ENCODE measurements at regions not wholly inside any gene's neighbourhood (a gene's known extent, or its start where the extent isn't known, plus 50 kb on each side); places are given as distances from the start of the nearest gene placed in this dataset.

GRCh38 chr20:57082357-57082945 is 184.0 kb downstream of the BMP7 start:
- no peak for DNase-seq (ENCODE audit: low read depth)
- no peak for TF ChIP-seq CTCF (IDR thresholded peaks at IDR 0.05; ENCODE audit: control insufficient read depth, insufficient read depth, low read depth, low read length, missing control alignments)
- H3K4me3 ChIP-seq (ENCODE audit: control insufficient read depth, low read depth, low read length): no peak overlapping the region

GRCh38 chr20:57083072-57083471 is 183.4 kb downstream of the BMP7 start:
- no peak overlapping the region for H3K4me3 ChIP-seq (ENCODE audit: control insufficient read depth, low read depth, low read length)
- TF ChIP-seq CTCF (IDR thresholded peaks at IDR 0.05; ENCODE audit: control insufficient read depth, insufficient read depth, low read depth, low read length, missing control alignments): no peak
- DNase-seq (ENCODE audit: low read depth): no peak

- TF ChIP-seq CTCF (IDR thresholded peaks at IDR 0.05; ENCODE audit: control insufficient read depth, insufficient read depth, low read depth, low read length, missing control alignments): no peak
- H3K4me3 ChIP-seq (ENCODE audit: control insufficient read depth, low read depth, low read length): no peak overlapping the region
- no peak for DNase-seq (ENCODE audit: low read depth)
Measured at GRCh38 chr20:57086066-57086465, 180.4 kb downstream of the BMP7 start.

GRCh38 chr20:57087102-57087501 is 179.3 kb downstream of the BMP7 start:
- DNase-seq (ENCODE audit: low read depth): no peak
- TF ChIP-seq CTCF (IDR thresholded peaks at IDR 0.05; ENCODE audit: control insufficient read depth, insufficient read depth, low read depth, low read length, missing control alignments): no peak
- H3K4me3 ChIP-seq (ENCODE audit: control insufficient read depth, low read depth, low read length): no peak overlapping the region

GRCh38 chr20:57087705-57088104 is 178.7 kb downstream of the BMP7 start:
- H3K4me3 ChIP-seq (ENCODE audit: control insufficient read depth, low read depth, low read length): no peak overlapping the region
- no peak for TF ChIP-seq CTCF (IDR thresholded peaks at IDR 0.05; ENCODE audit: control insufficient read depth, insufficient read depth, low read depth, low read length, missing control alignments)
- no peak for DNase-seq (ENCODE audit: low read depth)

- TF ChIP-seq CTCF (IDR thresholded peaks at IDR 0.05; ENCODE audit: control insufficient read depth, insufficient read depth, low read depth, low read length, missing control alignments): no peak
- H3K4me3 ChIP-seq (ENCODE audit: control insufficient read depth, low read depth, low read length): no peak overlapping the region
- no peak for DNase-seq (ENCODE audit: low read depth)
Measured at GRCh38 chr20:57088436-57088835, 178.0 kb downstream of the BMP7 start.

- no peak overlapping the region for H3K4me3 ChIP-seq (ENCODE audit: control insufficient read depth, low read depth, low read length)
- DNase-seq (ENCODE audit: low read depth): no peak
- peak; percentile 98 for TF ChIP-seq CTCF (IDR thresholded peaks at IDR 0.05; ENCODE audit: control insufficient read depth, insufficient read depth, low read depth, low read length, missing control alignments)
Measured at GRCh38 chr20:57089699-57090144, 176.7 kb downstream of the BMP7 start.

All from AG09309 (cell line).